HepG2 (cell line): ENCODE measurements at regions not wholly inside any gene's neighbourhood (a gene's known extent, or its start where the extent isn't known, plus 50 kb on each side); places are given as distances from the start of the nearest gene placed in this dataset.

ENCODE experiments used
- ATAC-seq: fragments of 200-7000 bp; cut with Tn5 transposase; 3 replicates; pipeline ENCODE4 v1.9.1; 2020; ENCODE audit warnings: mild to moderate bottlenecking, moderate library complexity
- BruUV-seq: library from RNA; stranded (reverse); fragments of 400-500 nt; replicated peaks from 2 replicates; lab custom pipeline; 2021; lab: Mats Ljungman, UMichigan
- CTCF ChIA-PET: fragments of 300-600 bp; formaldehyde crosslinking; extraction: SDS; loops from one replicate; lab custom pipeline; 2021; ENCODE audit warnings: low total read pairs, inconsistent platforms, low intra/inter-chr PET ratio; lab: Yijun Ruan, JAX
- POLR2A ChIA-PET: fragments of 350-600 bp; sonication (Branson Sonifier 250); formaldehyde crosslinking; loops from one replicate; lab custom pipeline; 2020; ENCODE audit warnings: antibody characterized with exemption, inconsistent platforms; lab: Yijun Ruan, JAX
- DNase-seq: peaks from one replicate; pipeline ENCODE4 v3.0.0-alpha.2; 2015; ENCODE audit warnings: low spot score
- FAIRE-seq: peaks from 3 replicates; lab custom pipeline; 2011; peaks lifted over from hg19 to GRCh38; lab: Jason Lieb, UNC
- H2AFZ ChIP-seq: one replicate; pipeline ENCODE4 v1.6.1; 2011; ENCODE audit warnings: low read length, inconsistent platforms
- H3K27ac ChIP-seq: fragments of 300-600 bp; 3 replicates; pipeline ENCODE4 v1.8.0; 2011; ENCODE audit warnings: mixed run types, mild to moderate bottlenecking, mixed read lengths, low read length, inconsistent platforms; ENCODE audit not compliant: insufficient read depth; ENCODE audit errors: extremely low read length
- H3K27me3 ChIP-seq, 2 experiments: fragments of 200-600 bp in 1 of 2; 2 replicates in 1 of 2; 3 replicates in 1 of 2; pipeline versions ENCODE4 v1.6.0 to v1.8.0; 2011; ENCODE audit warnings: low read length in 2 of 2, mild to moderate bottlenecking in 2 of 2, moderate library complexity in 2 of 2, inconsistent platforms in 1 of 2; ENCODE audit not compliant: insufficient read depth in 2 of 2, control insufficient read depth in 1 of 2
- H3K36me3 ChIP-seq, 2 experiments: fragments of 200-600 bp in 1 of 2; replicated peaks in 1 of 2; 2 replicates in 1 of 2; 3 replicates in 1 of 2; pipeline versions ENCODE4 v1.5.1 to v1.8.0; 2011; ENCODE audit warnings: low read length in 2 of 2, inconsistent platforms in 1 of 2; ENCODE audit not compliant: insufficient read depth in 2 of 2, control insufficient read depth in 1 of 2
- H3K4me1 ChIP-seq: 2 replicates; pipeline ENCODE4 v1.5.1; 2012; ENCODE audit warnings: low read length, inconsistent platforms; ENCODE audit not compliant: insufficient read depth
- H3K4me2 ChIP-seq: 2 replicates; pipeline ENCODE4 v1.6.0; 2011; ENCODE audit warnings: low read depth, low read length, inconsistent platforms
- H3K4me3 ChIP-seq, 3 experiments: fragments of 200-600 bp in 1 of 3; sonication (generic), shearing (Covaris generic) in 1 of 3; replicated peaks in 1 of 3; 2 replicates each; pipeline ENCODE4 v1.5.1; 2011 to 2016; ENCODE audit warnings: low read length in 3 of 3, inconsistent platforms in 2 of 3, low read depth in 2 of 3, mild to moderate bottlenecking in 2 of 3, control low read depth in 1 of 3, mixed read lengths in 1 of 3; ENCODE audit not compliant: insufficient read depth in 1 of 3
- H3K79me2 ChIP-seq: one replicate; pipeline ENCODE4 v1.6.1; 2011; ENCODE audit warnings: low read length, inconsistent platforms; ENCODE audit not compliant: insufficient read depth
- H3K9ac ChIP-seq: 2 replicates; pipeline ENCODE4 v1.6.0; 2011; ENCODE audit warnings: mild to moderate bottlenecking, low read depth, low read length, inconsistent platforms; ENCODE audit not compliant: insufficient read depth
- H3K9me3 ChIP-seq: 2 replicates; pipeline ENCODE4 v1.5.1; 2012; ENCODE audit warnings: mild to moderate bottlenecking, low read length
- H4K20me1 ChIP-seq: 2 replicates; pipeline ENCODE4 v1.6.0; 2011; ENCODE audit warnings: inconsistent platforms, mild to moderate bottlenecking, low read length, moderate library complexity; ENCODE audit not compliant: insufficient read depth
- ATF6 ChIP-seq: sonication (generic); formaldehyde crosslinking; conservative IDR thresholded peaks from 2 replicates; pipeline ENCODE4 v1.4.0; 2020; ENCODE audit warnings: missing genetic modification reagents
- CC2D1A ChIP-seq: sonication (generic); formaldehyde crosslinking; IDR thresholded peaks from 2 replicates; pipeline ENCODE4 v1.8.1; 2023; ENCODE audit warnings: mild to moderate bottlenecking, missing genetic modification reagents
- GMEB2 ChIP-seq: IDR thresholded peaks from 2 replicates; pipeline ENCODE4 v1.6.1; 2016; ENCODE audit warnings: missing biosample characterization, missing genetic modification reagents, low read depth
- HOXA7 ChIP-seq: sonication (generic); formaldehyde crosslinking; IDR thresholded peaks from 2 replicates; pipeline ENCODE4 v1.8.1; 2022; ENCODE audit warnings: mild to moderate bottlenecking, missing genetic modification reagents, moderate library complexity
- SNAPC2 ChIP-seq: sonication (generic); formaldehyde crosslinking; IDR thresholded peaks from 2 replicates; pipeline ENCODE4 v1.8.1; 2022; ENCODE audit warnings: mild to moderate bottlenecking, missing genetic modification reagents
- TOE1 ChIP-seq: sonication (generic); formaldehyde crosslinking; IDR thresholded peaks from 2 replicates; pipeline ENCODE4 v1.4.0; 2020; ENCODE audit warnings: mild to moderate bottlenecking, missing genetic modification reagents
- UBTF ChIP-seq: sonication (generic); formaldehyde crosslinking; IDR thresholded peaks from 2 replicates; pipeline ENCODE4 v1.4.0; 2020; ENCODE audit warnings: mild to moderate bottlenecking, missing genetic modification reagents
- ZBTB2 ChIP-seq: sonication (generic); formaldehyde crosslinking; IDR thresholded peaks from 2 replicates; pipeline ENCODE4 v1.8.0; 2022; ENCODE audit warnings: low read depth, missing genetic modification reagents
- ZBTB43 ChIP-seq: sonication (generic); formaldehyde crosslinking; conservative IDR thresholded peaks from 2 replicates; pipeline ENCODE4 v1.4.0; 2020; ENCODE audit warnings: missing genetic modification reagents
- ZFP36L1 ChIP-seq: sonication (generic); formaldehyde crosslinking; IDR thresholded peaks from 2 replicates; pipeline ENCODE4 v1.8.0; 2022; ENCODE audit warnings: mild to moderate bottlenecking, missing genetic modification reagents, moderate library complexity
- ZFP36L2 ChIP-seq: sonication (generic); formaldehyde crosslinking; IDR thresholded peaks from 2 replicates; pipeline ENCODE4 v1.4.0; 2020; ENCODE audit warnings: missing genetic modification reagents
- ZNF383 ChIP-seq: sonication (generic); formaldehyde crosslinking; IDR thresholded peaks from 2 replicates; pipeline ENCODE4 v1.4.0; 2020; ENCODE audit warnings: missing genetic modification reagents, mild to moderate bottlenecking, borderline replicate concordance
- ZNF543 ChIP-seq: sonication (generic); formaldehyde crosslinking; IDR thresholded peaks from 2 replicates; pipeline ENCODE4 v1.4.0; 2020; ENCODE audit warnings: mild to moderate bottlenecking, missing genetic modification reagents
- ZNF547 ChIP-seq: sonication (generic); formaldehyde crosslinking; IDR thresholded peaks from 2 replicates; pipeline ENCODE4 v1.5.1; 2020; ENCODE audit warnings: mild to moderate bottlenecking, missing genetic modification reagents
- ZNF550 ChIP-seq: sonication (generic); formaldehyde crosslinking; IDR thresholded peaks from 2 replicates; pipeline ENCODE4 v1.4.0; 2020; ENCODE audit warnings: mild to moderate bottlenecking, missing genetic modification reagents, borderline replicate concordance
- WGBS: methylation state at CpG from one replicate; pipeline ENCODE4 v1.1.6; 2017; ENCODE audit warnings: low lambda C conversion rate; 5-methylcytosine and 5-hydroxymethylcytosine counted together
- in situ Hi-C: cut with HindIII; loops from 2 replicates; pipeline ENCODE4 v1.10.0; 2017; ENCODE audit warnings: low pct_unique_long_range_greater_than_20kb; ENCODE audit not compliant: extremely low pct_ligation_motif_present
- intact Hi-C: fragments of 100-400 bp; cut with micrococcal nuclease; formaldehyde crosslinking; loops from one replicate; pipeline ENCODE4 v1.10.0; 2022; ENCODE audit not compliant: unreplicated experiment

- H3K79me2 ChIP-seq = no peaks in the 10 kb centered on the region
- no peak overlapping the region for H3K4me3 ChIP-seq
- WGBS = 8% methylated on average over 2 of the region's 2 CpGs
- in situ Hi-C loops (no loop called here), intact Hi-C loops (no loop called here)
- BruUV-seq = no TSS peak
- no peak for DNase-seq
- H3K27ac ChIP-seq = no peak overlapping the region
- ChIA-PET CTCF (no interaction called here), POLR2A (no interaction called here)
- no peak for ATAC-seq
- no peaks in the 10 kb centered on the region for H3K36me3 ChIP-seq
- no peak overlapping the region for H2AFZ ChIP-seq
- H3K4me2 ChIP-seq = no peak overlapping the region
- FAIRE-seq = no peak
- no peak overlapping the region for H3K9ac ChIP-seq
- no peaks in the 10 kb centered on the region for H3K27me3 ChIP-seq
- no peaks in the 10 kb centered on the region for H3K4me1 ChIP-seq
- H4K20me1 ChIP-seq = no peaks in the 10 kb centered on the region
- peaks cover 87% of the 10 kb centered on the region for H3K9me3 ChIP-seq
- TF ChIP-seq CC2D1A (CRISPR knock-in tag) (no peak), ZNF550 (CRISPR knock-in tag) (no peak), ZNF547 (CRISPR knock-in tag) (no peak), UBTF (CRISPR knock-in tag) (no peak), SNAPC2 (CRISPR knock-in tag) (no peak), ZNF543 (CRISPR knock-in tag) (no peak), ZNF383 (CRISPR knock-in tag) (no peak), GMEB2 (CRISPR knock-in tag) (no peak), TOE1 (CRISPR knock-in tag) (no peak), ATF6 (CRISPR knock-in tag) (no peak), HOXA7 (CRISPR knock-in tag) (no peak), ZBTB43 (CRISPR knock-in tag) (no peak), ZFP36L2 (CRISPR knock-in tag) (no peak), ZFP36L1 (CRISPR knock-in tag) (no peak), ZBTB2 (no peak)
Observed at GRCh38 chr21:27251752-27252151, 284.9 kb upstream of the ADAMTS5 start.
